GM23338 (cell line): ENCODE measurements at regions not wholly inside any gene's neighbourhood (a gene's known extent, or its start where the extent isn't known, plus 50 kb on each side); places are given as distances from the start of the nearest gene placed in this dataset.

Experiments
- ATAC-seq: fragments of 200-7000 bp; cut with Tn5 transposase; 3 replicates; pipeline ENCODE4 v1.9.1; 2020
- DNase-seq: peaks from one replicate; pipeline ENCODE4 v3.0.0-alpha.2; 2015; ENCODE audit warnings: low spot score
- H2AFZ ChIP-seq: fragments of 200-600 bp; sonication (generic); 2 replicates; pipeline ENCODE4 v1.8.0; 2016; ENCODE audit warnings: antibody characterized with exemption, mild to moderate bottlenecking, moderate library complexity
- H3F3A ChIP-seq: fragments of 200-600 bp; sonication (generic); replicated peaks from 2 replicates; pipeline ENCODE4 v1.8.0; 2017; ENCODE audit warnings: antibody characterized with exemption, mixed run types, low read depth
- H3K27ac ChIP-seq: fragments of 200-600 bp; sonication (generic); 2 replicates; pipeline ENCODE4 v1.6.1; 2016; ENCODE audit warnings: low read depth
- H3K27me3 ChIP-seq: fragments of 200-600 bp; sonication (generic); 2 replicates; pipeline ENCODE4 v1.8.0; 2016; ENCODE audit warnings: mild to moderate bottlenecking, mixed run types, moderate library complexity; ENCODE audit not compliant: insufficient read depth
- H3K36me3 ChIP-seq: fragments of 200-600 bp; sonication (generic); 2 replicates; pipeline ENCODE4 v1.8.0; 2016; ENCODE audit warnings: mild to moderate bottlenecking; ENCODE audit not compliant: insufficient read depth
- H3K4me1 ChIP-seq: fragments of 200-600 bp; sonication (generic); 2 replicates; pipeline ENCODE4 v1.8.0; 2016; ENCODE audit warnings: mild to moderate bottlenecking, moderate library complexity; ENCODE audit not compliant: insufficient read depth
- H3K4me2 ChIP-seq: fragments of 200-600 bp; sonication (generic); 2 replicates; pipeline ENCODE4 v1.7.1; 2017; ENCODE audit warnings: mixed run types
- H3K4me3 ChIP-seq: fragments of 200-600 bp; sonication (generic); 2 replicates; pipeline ENCODE4 v1.6.1; 2016; ENCODE audit warnings: mixed run types
- H3K79me2 ChIP-seq: fragments of 200-600 bp; sonication (generic); replicated peaks from 2 replicates; pipeline ENCODE4 v1.8.0; 2017; ENCODE audit warnings: mild to moderate bottlenecking; ENCODE audit not compliant: insufficient read depth
- H3K9me2 ChIP-seq: fragments of 200-600 bp; sonication (generic); 2 replicates; pipeline ENCODE4 v1.8.0; 2017; ENCODE audit not compliant: insufficient read depth
- H4K20me1 ChIP-seq: fragments of 200-600 bp; sonication (generic); replicated peaks from 2 replicates; pipeline ENCODE4 v1.8.0; 2017; ENCODE audit warnings: mild to moderate bottlenecking; ENCODE audit not compliant: insufficient read depth
- H3K27ac Mint-ChIP-seq: 2 replicates; pipeline ENCODE4 v1.8.0; 2020; ENCODE audit warnings: inconsistent platforms, mild to moderate bottlenecking, moderate library complexity, mixed read lengths
- H3K27me3 Mint-ChIP-seq: 3 replicates; pipeline ENCODE4 v1.8.0; 2022; ENCODE audit warnings: low read depth, mild to moderate bottlenecking, moderate library complexity, mixed read lengths, inconsistent platforms; ENCODE audit not compliant: insufficient read depth, poor library complexity
- H3K36me3 Mint-ChIP-seq: 3 replicates; pipeline ENCODE4 v1.8.0; 2021; ENCODE audit warnings: low read depth, mild to moderate bottlenecking, inconsistent platforms, moderate library complexity, mixed read lengths
- H3K4me1 Mint-ChIP-seq: 3 replicates; pipeline ENCODE4 v1.8.0; 2020; ENCODE audit warnings: mild to moderate bottlenecking, inconsistent platforms, mixed read lengths
- H3K4me3 Mint-ChIP-seq: 3 replicates; pipeline ENCODE4 v1.8.0; 2021; ENCODE audit warnings: moderate library complexity, mild to moderate bottlenecking, inconsistent platforms, mixed read lengths
- H3K9me3 Mint-ChIP-seq: 3 replicates; pipeline ENCODE4 v1.8.0; 2020; ENCODE audit warnings: moderate library complexity, mild to moderate bottlenecking, inconsistent platforms, mixed read lengths
- CREB1 ChIP-seq: fragments of 250-450 bp; sonication (Bioruptor Pico); IDR thresholded peaks from 2 replicates; pipeline ENCODE4 v1.5.0; 2020; ENCODE audit warnings: low read depth, mild to moderate bottlenecking, moderate library complexity
- CTCF ChIP-seq, 2 experiments: fragments of 200-600 bp in 1 of 2; sonication (generic) in 1 of 2; conservative IDR thresholded peaks; 2 replicates each; pipeline versions ENCODE4 v1.5.1 to v1.6.1; 2016 to 2017; ENCODE audit warnings: antibody characterized with exemption in 2 of 2, low read depth in 2 of 2, mild to moderate bottlenecking in 2 of 2, moderate library complexity in 1 of 2
- EZH2phosphoT487 ChIP-seq: fragments of 200-600 bp; sonication (generic); IDR thresholded peaks from one replicate; pipeline ENCODE4 v1.8.1; 2018; ENCODE audit warnings: antibody characterized with exemption; ENCODE audit not compliant: unreplicated experiment
- NANOG ChIP-seq: IDR thresholded peaks from 2 replicates; pipeline ENCODE4 v1.6.1; 2016; ENCODE audit warnings: antibody characterized with exemption, borderline replicate concordance
- POLR2AphosphoS5 ChIP-seq: IDR thresholded peaks from 2 replicates; pipeline ENCODE4 v1.6.1; 2016; ENCODE audit warnings: antibody characterized with exemption, low read depth
- REST ChIP-seq: IDR thresholded peaks from one replicate; pipeline ENCODE4 v1.6.1; 2018; ENCODE audit warnings: antibody characterized with exemption; ENCODE audit not compliant: unreplicated experiment
- STAT1 ChIP-seq: IDR thresholded peaks from one replicate; pipeline ENCODE4 v1.6.1; 2016; ENCODE audit warnings: antibody characterized with exemption; ENCODE audit not compliant: unreplicated experiment
- ZNF114 ChIP-seq: fragments of 250-450 bp; sonication (Bioruptor Pico); IDR thresholded peaks from 2 replicates; pipeline ENCODE4 v1.5.0; 2020; ENCODE audit warnings: mild to moderate bottlenecking, moderate library complexity
- ZNF331 ChIP-seq: fragments of 250-450 bp; sonication (Bioruptor Pico); IDR thresholded peaks from 2 replicates; pipeline ENCODE4 v1.5.0; 2020; ENCODE audit warnings: low read depth, mild to moderate bottlenecking, moderate library complexity
- ZNF462 ChIP-seq: fragments of 250-450 bp; sonication (Bioruptor Pico); IDR thresholded peaks from 2 replicates; pipeline ENCODE4 v1.5.0; 2020; ENCODE audit warnings: mild to moderate bottlenecking, moderate library complexity

- no peak for DNase-seq
- Mint-ChIP-seq H3K27me3 (peaks cover 11% of the 10 kb centered on the region), H3K36me3 (peaks cover 4% of the 10 kb centered on the region; the same call in 1 of the 3 replicates), H3K9me3 (peaks cover 10% of the 10 kb centered on the region; the same call in 2 of the 3 replicates), H3K4me3 (no peak overlapping the region), H3K4me1 (peaks cover 8% of the 10 kb centered on the region), H3K27ac (no peak overlapping the region)
- Histone ChIP-seq H4K20me1 (no peaks in the 10 kb centered on the region), H3K27me3 (no peaks in the 10 kb centered on the region), H3K4me2 (no peak overlapping the region), H3K9me2 (no peaks in the 10 kb centered on the region), H2AFZ (no peak overlapping the region), H3K4me1 (no peaks in the 10 kb centered on the region), H3K36me3 (no peaks in the 10 kb centered on the region), H3F3A (no peaks in the 10 kb centered on the region), H3K79me2 (no peaks in the 10 kb centered on the region), H3K27ac (no peak overlapping the region), H3K4me3 (no peak overlapping the region)
- ATAC-seq = no peak
- no peak for TF ChIP-seq CREB1 (CRISPR knock-in tag)
- no peak for TF ChIP-seq POLR2AphosphoS5
- TF ChIP-seq CTCF (conservative IDR thresholded peaks at IDR 0.05; ENCODE audit: low read depth in 2 of 2) = no peak
- no peak for TF ChIP-seq ZNF114 (CRISPR knock-in tag)
- TF ChIP-seq EZH2phosphoT487 = no peak
- no peak for TF ChIP-seq STAT1
- TF ChIP-seq REST = no peak
- no peak for TF ChIP-seq ZNF462 (CRISPR knock-in tag)
- no peak for TF ChIP-seq NANOG
- TF ChIP-seq ZNF331 = no peak
These were observed 71.6 kb downstream of the ACKR3 start for GRCh38 chr2:236641051-236641726.
